ENCODE measurements at regions not wholly inside any gene's neighbourhood (a gene's known extent, or its start where the extent isn't known, plus 50 kb on each side); places are given as distances from the start of the nearest gene placed in this dataset.
"Not testable (repeated sequence)": the region's sequence is repeated elsewhere in the genome, so short reads cannot be mapped to it uniquely, and the experiment has no call there.

- TF ChIP-seq FOXP1 (IDR thresholded peaks at IDR 0.05); FOXP1 (CRISPR knock-in tag; IDR thresholded peaks at IDR 0.05); NFKBIZ (CRISPR knock-in tag; IDR thresholded peaks at IDR 0.05); ZNF274 (CRISPR knock-in tag; IDR thresholded peaks at IDR 0.05); ZBTB38 (CRISPR knock-in tag; IDR thresholded peaks at IDR 0.05); ZNF235 (CRISPR knock-in tag; IDR thresholded peaks at IDR 0.05; ENCODE audit: borderline replicate concordance); ZXDC (CRISPR knock-in tag; IDR thresholded peaks at IDR 0.05); HMG20A (CRISPR knock-in tag; IDR thresholded peaks at IDR 0.05; ENCODE audit: borderline replicate concordance); CTCF (CRISPR knock-in tag; IDR thresholded peaks at IDR 0.05): not testable (repeated sequence)
Measured at GRCh38 chr9:30366140-30366539, 2018.3 kb upstream of the ACO1 start.
